Fibroblast of lung (primary cell): ENCODE measurements at regions not wholly inside any gene's neighbourhood (a gene's known extent, or its start where the extent isn't known, plus 50 kb on each side); places are given as distances from the start of the nearest gene placed in this dataset.

ENCODE experiments used
- DNase-seq, 2 donors: peaks; one replicate each; pipeline versions ENCODE4 v3.0.0 to v3.0.0-alpha.2; 2010; ENCODE audit warnings: low read depth in 2 of 2
- H2AFZ ChIP-seq: 2 replicates; pipeline ENCODE4 v1.5.1; 2012; ENCODE audit warnings: low read length, control low read depth, inconsistent platforms
- H3K27ac ChIP-seq: 2 replicates; pipeline ENCODE4 v1.5.1; 2011; ENCODE audit warnings: low read length, control low read depth; ENCODE audit not compliant: insufficient read depth
- H3K27me3 ChIP-seq: 2 replicates; pipeline ENCODE4 v1.5.1; 2011; ENCODE audit warnings: mild to moderate bottlenecking, low read length; ENCODE audit not compliant: control insufficient read depth, insufficient read depth
- H3K36me3 ChIP-seq: 2 replicates; pipeline ENCODE4 v1.5.1; 2011; ENCODE audit warnings: low read length; ENCODE audit not compliant: control insufficient read depth, insufficient read depth
- H3K4me1 ChIP-seq: 2 replicates; pipeline ENCODE4 v1.5.1; 2011; ENCODE audit warnings: low read length; ENCODE audit not compliant: control insufficient read depth, insufficient read depth; ENCODE audit errors: extremely low read depth
- H3K4me2 ChIP-seq: 2 replicates; pipeline ENCODE4 v1.5.1; 2011; ENCODE audit warnings: low read length, control low read depth; ENCODE audit not compliant: insufficient read depth; ENCODE audit errors: extremely low read depth
- H3K4me3 ChIP-seq, 4 experiments: fragments of 200-600 bp in 1 of 4; sonication (generic) in 1 of 4; replicated peaks in 1 of 4; 2 replicates each; pipeline ENCODE4 v1.5.1; 2011 to 2016; ENCODE audit warnings: low read length in 4 of 4, low read depth in 3 of 4, mild to moderate bottlenecking in 3 of 4, control low read depth in 2 of 4, inconsistent platforms in 1 of 4, mixed read lengths in 1 of 4; ENCODE audit not compliant: insufficient read depth in 1 of 4; ENCODE audit errors: control extremely low read depth in 1 of 4
- H3K79me2 ChIP-seq: 2 replicates; pipeline ENCODE4 v1.5.1; 2012; ENCODE audit warnings: mild to moderate bottlenecking, low read length, inconsistent platforms; ENCODE audit not compliant: control insufficient read depth, insufficient read depth
- H3K9ac ChIP-seq: 2 replicates; pipeline ENCODE4 v1.5.1; 2011; ENCODE audit warnings: mild to moderate bottlenecking, low read length, control low read depth; ENCODE audit not compliant: insufficient read depth
- H3K9me3 ChIP-seq: 2 replicates; pipeline ENCODE4 v1.5.1; 2012; ENCODE audit warnings: low read depth, low read length; ENCODE audit not compliant: control insufficient read depth, insufficient read depth
- H4K20me1 ChIP-seq: 2 replicates; pipeline ENCODE4 v1.5.1; 2011; ENCODE audit warnings: low read length; ENCODE audit not compliant: control insufficient read depth, insufficient read depth; ENCODE audit errors: extremely low read depth
- CTCF ChIP-seq, 2 donors: IDR thresholded peaks in 1 of 2; conservative IDR thresholded peaks in 1 of 2; 1 replicate in 1 of 2; 2 replicates in 1 of 2; pipeline ENCODE4 v1.5.1; 2011 to 2012; ENCODE audit warnings: low read length in 2 of 2, control low read depth in 1 of 2, inconsistent platforms in 1 of 2, low read depth in 1 of 2, mild to moderate bottlenecking in 1 of 2
- EZH2 ChIP-seq: IDR thresholded peaks from 2 replicates; pipeline ENCODE4 v1.5.1; 2012; ENCODE audit warnings: low read length, control low read depth, mild to moderate bottlenecking; ENCODE audit errors: missing control alignments

- TF ChIP-seq EZH2: no peak
- TF ChIP-seq CTCF (conservative IDR thresholded peaks at IDR 0.05 in 1 of 2, IDR thresholded peaks at IDR 0.05 in 1 of 2; ENCODE audit: low read depth in 1 of 2, low read length in 2 of 2): no peak
Measured at GRCh38 chr1:17892851-17893250, 137.7 kb downstream of the ACTL8 start.

GRCh38 chr1:17893891-17894631, 138.9 kb downstream of the ACTL8 start:
- no peaks in the 10 kb centered on the region for H3K9me3 ChIP-seq
- no peak overlapping the region for H3K4me2 ChIP-seq
- TF ChIP-seq CTCF (conservative IDR thresholded peaks at IDR 0.05 in 1 of 2, IDR thresholded peaks at IDR 0.05 in 1 of 2; ENCODE audit: low read depth in 1 of 2, low read length in 2 of 2) (no peak), EZH2 (no peak)
- H3K27me3 ChIP-seq: peaks cover 10% of the 10 kb centered on the region
- no peaks in the 10 kb centered on the region for H3K79me2 ChIP-seq
- no peaks in the 10 kb centered on the region for H4K20me1 ChIP-seq
- no peak for DNase-seq
- no peak overlapping the region for H2AFZ ChIP-seq
- H3K4me1 ChIP-seq: no peaks in the 10 kb centered on the region
- H3K27ac ChIP-seq: no peak overlapping the region
- no peak overlapping the region for H3K9ac ChIP-seq
- H3K4me3 ChIP-seq: no peak overlapping the region
- no peaks in the 10 kb centered on the region for H3K36me3 ChIP-seq

More at GRCh38 chr1:17892851-17893250, 137.7 kb downstream of the ACTL8 start:
- H4K20me1 ChIP-seq: no peaks in the 10 kb centered on the region
- H3K9ac ChIP-seq: no peak overlapping the region
- no peaks in the 10 kb centered on the region for H3K36me3 ChIP-seq
- H3K9me3 ChIP-seq: no peaks in the 10 kb centered on the region
- H2AFZ ChIP-seq: no peak overlapping the region
- H3K4me1 ChIP-seq: no peaks in the 10 kb centered on the region
- H3K27ac ChIP-seq: no peak overlapping the region
- H3K4me2 ChIP-seq: no peak overlapping the region
- no peak for DNase-seq
- no peak overlapping the region for H3K4me3 ChIP-seq
- H3K27me3 ChIP-seq: peaks cover 10% of the 10 kb centered on the region
- no peaks in the 10 kb centered on the region for H3K79me2 ChIP-seq

- Histone ChIP-seq H4K20me1 (no peaks in the 10 kb centered on the region), H3K4me1 (no peaks in the 10 kb centered on the region), H3K27ac (no peak overlapping the region), H3K9ac (no peak overlapping the region), H2AFZ (no peak overlapping the region), H3K36me3 (no peaks in the 10 kb centered on the region), H3K27me3 (peaks cover 8% of the 10 kb centered on the region), H3K79me2 (no peaks in the 10 kb centered on the region), H3K4me2 (no peak overlapping the region), H3K4me3 (no peak overlapping the region), H3K9me3 (no peaks in the 10 kb centered on the region)
- DNase-seq: no peak
- no peak for TF ChIP-seq EZH2
- no peak for TF ChIP-seq CTCF (conservative IDR thresholded peaks at IDR 0.05 in 1 of 2, IDR thresholded peaks at IDR 0.05 in 1 of 2; ENCODE audit: low read depth in 1 of 2, low read length in 2 of 2)
Measured at GRCh38 chr1:17895401-17895800, 140.3 kb downstream of the ACTL8 start.
